Endodermal cell (in vitro differentiated cells): ENCODE measurements at regions not wholly inside any gene's neighbourhood (a gene's known extent, or its start where the extent isn't known, plus 50 kb on each side); places are given as distances from the start of the nearest gene placed in this dataset.

Experiments
- DNase-seq: peaks from one replicate; pipeline ENCODE4 v3.0.0-alpha.2; 2017
- H3K27ac ChIP-seq: 2 replicates; pipeline ENCODE4 v1.5.1; 2013; ENCODE audit warnings: mild to moderate bottlenecking, low read depth, low read length, moderate library complexity
- H3K27me3 ChIP-seq: 2 replicates; pipeline ENCODE4 v1.6.1; 2013; ENCODE audit warnings: mild to moderate bottlenecking, low read length, moderate library complexity; ENCODE audit not compliant: insufficient read depth, control insufficient read depth, poor library complexity, severe bottlenecking
- H3K36me3 ChIP-seq: 2 replicates; pipeline ENCODE4 v1.7.0; 2013; ENCODE audit warnings: mild to moderate bottlenecking, low read length, moderate library complexity; ENCODE audit not compliant: control insufficient read depth, insufficient read depth
- H3K4me1 ChIP-seq: one replicate; pipeline ENCODE4 v1.7.0; 2013; ENCODE audit warnings: low read length; ENCODE audit not compliant: control insufficient read depth, insufficient read depth
- H3K4me3 ChIP-seq: 2 replicates; pipeline ENCODE4 v1.5.1; 2013; ENCODE audit warnings: mild to moderate bottlenecking, low read length, moderate library complexity
- H3K9ac ChIP-seq: 2 replicates; pipeline ENCODE4 v1.6.1; 2013; ENCODE audit warnings: mild to moderate bottlenecking, low read length, moderate library complexity; ENCODE audit not compliant: poor library complexity, severe bottlenecking; ENCODE audit errors: extremely low read depth
- H3K9me3 ChIP-seq: 2 replicates; pipeline ENCODE4 v1.6.1; 2013; ENCODE audit warnings: mild to moderate bottlenecking, low read length, moderate library complexity; ENCODE audit not compliant: control insufficient read depth
- H3K27ac Mint-ChIP-seq: 2 replicates; pipeline ENCODE4 v1.8.0; 2020; ENCODE audit warnings: mixed read lengths
- H3K27me3 Mint-ChIP-seq: 2 replicates; pipeline ENCODE4 v1.8.0; 2021; ENCODE audit warnings: mild to moderate bottlenecking, mixed read lengths; ENCODE audit not compliant: insufficient read depth
- H3K36me3 Mint-ChIP-seq: 2 replicates; pipeline ENCODE4 v1.8.0; 2020; ENCODE audit warnings: low read depth, mixed read lengths
- H3K4me1 Mint-ChIP-seq: 2 replicates; pipeline ENCODE4 v1.8.0; 2020; ENCODE audit warnings: mixed read lengths
- H3K4me3 Mint-ChIP-seq: 2 replicates; pipeline ENCODE4 v1.8.0; 2020; ENCODE audit warnings: mild to moderate bottlenecking, moderate library complexity, mixed read lengths
- H3K9me3 Mint-ChIP-seq: 2 replicates; pipeline ENCODE4 v1.8.0; 2020; ENCODE audit warnings: mild to moderate bottlenecking, mixed read lengths
- WGBS, 2 experiments: methylation state at CpG; one replicate each; pipeline versions ENCODE4 v1.1.5 to v1.1.7; 2013; ENCODE audit warnings: missing lambda C conversion rate in 2 of 2, mixed read lengths in 1 of 2; ENCODE audit not compliant: insufficient coverage in 1 of 2, insufficient read length in 1 of 2; 5-methylcytosine and 5-hydroxymethylcytosine counted together
- TF ChIP-seq, protein P1 (sequence below): fragments of 200-600 bp; sonication (generic); conservative IDR thresholded peaks from 2 replicates; pipeline ENCODE4 v1.5.0; 2021; ENCODE audit warnings: antibody characterized with exemption, mild to moderate bottlenecking

DNA sequence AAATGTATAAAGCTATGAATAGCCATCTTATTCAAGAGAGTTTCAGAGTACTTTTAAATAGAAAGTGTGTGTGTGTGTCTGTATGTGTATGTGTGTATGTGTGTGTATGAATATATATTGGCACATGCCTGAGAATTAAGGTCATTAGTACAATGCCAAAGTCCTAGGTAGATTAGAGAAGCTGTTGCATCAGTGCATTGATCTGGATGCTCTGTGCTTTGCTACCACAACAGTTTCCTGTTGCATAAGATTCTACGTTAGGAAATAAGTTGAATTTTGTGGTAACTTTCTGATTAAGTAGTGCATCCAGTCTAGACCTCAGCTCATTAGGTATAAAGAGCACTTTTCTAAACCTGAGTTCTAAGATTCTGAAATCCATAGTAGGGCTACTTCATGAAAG, 1102.8 kb upstream of the KLHL29 start:
- H3K9ac ChIP-seq, result no peak overlapping the region
- no peaks in the 10 kb centered on the region for H3K36me3 Mint-ChIP-seq
- 90 to 100% methylated on average over 1 of the region's 1 CpG for WGBS, 2 experiments
- TF ChIP-seq, protein P1, sequence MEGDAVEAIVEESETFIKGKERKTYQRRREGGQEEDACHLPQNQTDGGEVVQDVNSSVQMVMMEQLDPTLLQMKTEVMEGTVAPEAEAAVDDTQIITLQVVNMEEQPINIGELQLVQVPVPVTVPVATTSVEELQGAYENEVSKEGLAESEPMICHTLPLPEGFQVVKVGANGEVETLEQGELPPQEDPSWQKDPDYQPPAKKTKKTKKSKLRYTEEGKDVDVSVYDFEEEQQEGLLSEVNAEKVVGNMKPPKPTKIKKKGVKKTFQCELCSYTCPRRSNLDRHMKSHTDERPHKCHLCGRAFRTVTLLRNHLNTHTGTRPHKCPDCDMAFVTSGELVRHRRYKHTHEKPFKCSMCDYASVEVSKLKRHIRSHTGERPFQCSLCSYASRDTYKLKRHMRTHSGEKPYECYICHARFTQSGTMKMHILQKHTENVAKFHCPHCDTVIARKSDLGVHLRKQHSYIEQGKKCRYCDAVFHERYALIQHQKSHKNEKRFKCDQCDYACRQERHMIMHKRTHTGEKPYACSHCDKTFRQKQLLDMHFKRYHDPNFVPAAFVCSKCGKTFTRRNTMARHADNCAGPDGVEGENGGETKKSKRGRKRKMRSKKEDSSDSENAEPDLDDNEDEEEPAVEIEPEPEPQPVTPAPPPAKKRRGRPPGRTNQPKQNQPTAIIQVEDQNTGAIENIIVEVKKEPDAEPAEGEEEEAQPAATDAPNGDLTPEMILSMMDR, result no peak
- H3K27me3 ChIP-seq, result no peaks in the 10 kb centered on the region
- H3K27ac ChIP-seq, result no peak overlapping the region
- peaks cover 4% of the 10 kb centered on the region for H3K27me3 Mint-ChIP-seq
- no peaks in the 10 kb centered on the region for H3K36me3 ChIP-seq
- peaks cover 8% of the 10 kb centered on the region for H3K9me3 Mint-ChIP-seq
- peaks cover 2% of the 10 kb centered on the region for H3K4me1 ChIP-seq
- H3K4me3 Mint-ChIP-seq, result no peak overlapping the region
- H3K4me1 Mint-ChIP-seq, result peaks cover 6% of the 10 kb centered on the region
- no peak overlapping the region for H3K27ac Mint-ChIP-seq
- DNase-seq, result no peak
- H3K4me3 ChIP-seq, result no peak overlapping the region
- peaks cover 9% of the 10 kb centered on the region for H3K9me3 ChIP-seq

DNA sequence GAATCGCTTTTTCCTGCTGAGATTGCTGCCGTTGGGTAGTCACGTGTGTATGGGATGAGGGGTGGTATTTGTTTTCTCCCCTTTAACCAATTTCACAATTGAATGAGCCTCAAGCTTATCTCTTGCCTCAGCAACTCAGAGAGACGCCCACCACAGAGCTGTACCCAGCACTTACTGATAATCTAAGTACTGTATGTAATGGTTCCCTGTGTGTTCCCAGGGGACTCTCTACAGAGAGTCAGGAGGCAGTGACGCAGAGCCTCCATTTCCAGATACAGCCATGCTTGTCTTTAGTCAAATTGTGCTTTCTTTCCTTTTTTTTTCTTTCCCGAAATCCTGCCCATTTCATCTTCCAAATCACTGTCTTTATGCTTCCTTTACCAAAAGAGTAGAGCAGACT, 1102.1 kb upstream of the KLHL29 start:
- no peak overlapping the region for H3K9ac ChIP-seq
- no peak for DNase-seq
- H3K4me3 ChIP-seq, result no peak overlapping the region
- Mint-ChIP-seq H3K27me3 (peaks cover 4% of the 10 kb centered on the region), H3K36me3 (no peaks in the 10 kb centered on the region), H3K27ac (no peak overlapping the region), H3K9me3 (peaks cover 8% of the 10 kb centered on the region), H3K4me3 (no peak overlapping the region), H3K4me1 (peaks cover 6% of the 10 kb centered on the region)
- peaks cover 9% of the 10 kb centered on the region for H3K9me3 ChIP-seq
- H3K27me3 ChIP-seq, result no peaks in the 10 kb centered on the region
- WGBS, 2 experiments, result 92 to 100% methylated on average over 1 to 6 of the region's 6 CpGs
- no peak overlapping the region for H3K27ac ChIP-seq
- H3K4me1 ChIP-seq, result peaks cover 2% of the 10 kb centered on the region
- TF ChIP-seq, protein P1, result no peak
- no peaks in the 10 kb centered on the region for H3K36me3 ChIP-seq

GRCh38 chr2:22283436-22283835, 1101.5 kb upstream of the KLHL29 start:
- no peaks in the 10 kb centered on the region for H3K36me3 Mint-ChIP-seq

More at GRCh38 chr2:22283436-22283835, 1101.5 kb upstream of the KLHL29 start:
- peaks cover 9% of the 10 kb centered on the region for H3K9me3 ChIP-seq
- H3K9me3 Mint-ChIP-seq, result peaks cover 8% of the 10 kb centered on the region
- H3K36me3 ChIP-seq, result no peaks in the 10 kb centered on the region
- WGBS, 2 experiments, result 93 to 94% methylated on average over 7 to 9 of the region's 9 CpGs
- no peak overlapping the region for H3K4me3 ChIP-seq
- peaks cover 4% of the 10 kb centered on the region for H3K27me3 Mint-ChIP-seq
- no peak overlapping the region for H3K4me3 Mint-ChIP-seq
- no peak for DNase-seq
- no peak overlapping the region for H3K27ac Mint-ChIP-seq
- H3K27ac ChIP-seq, result no peak overlapping the region
- H3K9ac ChIP-seq, result no peak overlapping the region
- TF ChIP-seq, protein P1, result no peak
- no peaks in the 10 kb centered on the region for H3K27me3 ChIP-seq
- H3K4me1 ChIP-seq, result peaks cover 2% of the 10 kb centered on the region
- peaks cover 6% of the 10 kb centered on the region for H3K4me1 Mint-ChIP-seq
